HCT116 (cell line): ENCODE measurements at regions not wholly inside any gene's neighbourhood (a gene's known extent, or its start where the extent isn't known, plus 50 kb on each side); places are given as distances from the start of the nearest gene placed in this dataset.

ENCODE experiments used
- ATAC-seq: fragments of 200-7000 bp; cut with Tn5 transposase; 2 replicates; pipeline ENCODE4 v1.9.1; 2020; ENCODE audit warnings: mild to moderate bottlenecking, moderate library complexity
- BruUV-seq: library from RNA; stranded (reverse); fragments of 400-500 nt; replicated peaks from 2 replicates; lab custom pipeline; 2021; lab: Mats Ljungman, UMichigan
- CTCF ChIA-PET: fragments of 300-600 bp; sonication (Branson Sonifier 250); formaldehyde crosslinking; loops from one replicate; lab custom pipeline; 2021; ENCODE audit warnings: antibody characterized with exemption; lab: Charles Lee
- POLR2A ChIA-PET: fragments of 300-600, 350-600 bp; sonication (Branson Sonifier 250); formaldehyde crosslinking; loops from one replicate; lab custom pipeline; 2021; ENCODE audit warnings: antibody characterized with exemption; lab: Charles Lee
- RAD21 ChIA-PET, 2 experiments: fragments of 300-600 bp; sonication (Branson Sonifier 250); formaldehyde crosslinking; loops; one replicate each; lab custom pipeline; 2023; ENCODE audit warnings: low total read pairs in 2 of 2; ENCODE audit not compliant: uncharacterized antibody in 2 of 2, unreplicated experiment in 2 of 2, low non-redundant PET in 1 of 2; lab: Charles Lee
- DNase-seq: peaks from one replicate; pipeline ENCODE4 v3.0.0-alpha.2; 2010; ENCODE audit warnings: low read depth, low spot score
- H2AFZ ChIP-seq: fragments of 200-600 bp; shearing (Covaris generic), sonication (generic); 2 replicates; pipeline ENCODE4 v1.6.1; 2017; ENCODE audit warnings: low read depth, mixed run types, mixed read lengths, antibody characterized with exemption, low read length; ENCODE audit not compliant: poor library complexity, severe bottlenecking
- H3K27ac ChIP-seq: 2 replicates; pipeline ENCODE4 v1.5.1; 2012; ENCODE audit warnings: low read depth, low read length
- H3K27me3 ChIP-seq: fragments of 200-600 bp; sonication (generic); 2 replicates; pipeline ENCODE4 v1.6.1; 2016; ENCODE audit warnings: mixed run types, low read length, mixed read lengths; ENCODE audit not compliant: insufficient read depth
- H3K36me3 ChIP-seq, 2 experiments: fragments of 200-500 bp in 1 of 2; fragments of 200-600 bp in 1 of 2; sonication (Bioruptor generic) in 1 of 2; sonication (generic) in 1 of 2; 2 replicates each; pipeline versions ENCODE4 v1.5.1 to v1.6.1; 2014 to 2016; ENCODE audit warnings: low read length in 2 of 2, inconsistent platforms in 1 of 2, mixed read lengths in 1 of 2, mixed run types in 1 of 2; ENCODE audit not compliant: insufficient read depth in 2 of 2, control insufficient read depth in 1 of 2
- H3K4me1 ChIP-seq, 2 experiments: fragments of 200-600 bp in 1 of 2; sonication (generic) in 1 of 2; 2 replicates each; pipeline versions ENCODE4 v1.5.1 to v1.6.1; 2012 to 2017; ENCODE audit warnings: low read length in 2 of 2, inconsistent platforms in 1 of 2, mild to moderate bottlenecking in 1 of 2, mixed read lengths in 1 of 2, mixed run types in 1 of 2, moderate library complexity in 1 of 2; ENCODE audit not compliant: insufficient read depth in 2 of 2, control insufficient read depth in 1 of 2
- H3K4me2 ChIP-seq: fragments of 200-600 bp; sonication (generic); 2 replicates; pipeline ENCODE4 v1.6.1; 2017; ENCODE audit warnings: mixed run types, low read length, mixed read lengths
- H3K4me3 ChIP-seq, 2 experiments: fragments of 200-600 bp in 1 of 2; sonication (generic) in 1 of 2; replicated peaks in 1 of 2; 2 replicates each; pipeline ENCODE4 v1.5.1; 2011 to 2016; ENCODE audit warnings: low read length in 2 of 2, control low read depth in 1 of 2, low read depth in 1 of 2, mild to moderate bottlenecking in 1 of 2, mixed read lengths in 1 of 2, mixed run types in 1 of 2
- H3K79me2 ChIP-seq: fragments of 200-600 bp; sonication (generic); 2 replicates; pipeline ENCODE4 v1.6.1; 2017; ENCODE audit warnings: mild to moderate bottlenecking, mixed run types, low read length, moderate library complexity, mixed read lengths; ENCODE audit not compliant: insufficient read depth
- H3K9ac ChIP-seq: fragments of 200-600 bp; sonication (generic); 2 replicates; pipeline ENCODE4 v1.6.1; 2016; ENCODE audit warnings: low read length, mixed read lengths
- H3K9me2 ChIP-seq: fragments of 200-600 bp; sonication (generic), shearing (Covaris generic); 2 replicates; pipeline ENCODE4 v1.6.1; 2017; ENCODE audit warnings: mixed run types, mild to moderate bottlenecking, moderate library complexity; ENCODE audit not compliant: insufficient read depth
- H3K9me3 ChIP-seq, 2 experiments: fragments of 200-500 bp in 1 of 2; fragments of 200-600 bp in 1 of 2; sonication (Bioruptor generic) in 1 of 2; sonication (generic) in 1 of 2; 2 replicates each; pipeline ENCODE4 v1.6.1; 2014 to 2017; ENCODE audit warnings: low read length in 2 of 2, mixed read lengths in 2 of 2, inconsistent platforms in 1 of 2, low read depth in 1 of 2, mild to moderate bottlenecking in 1 of 2, mixed run types in 1 of 2, moderate library complexity in 1 of 2; ENCODE audit not compliant: control insufficient read depth in 1 of 2, insufficient read depth in 1 of 2
- H4K20me1 ChIP-seq: fragments of 200-600 bp; sonication (generic), shearing (Covaris generic); 2 replicates; pipeline ENCODE4 v1.6.1; 2017; ENCODE audit warnings: mixed run types, mild to moderate bottlenecking, moderate library complexity; ENCODE audit not compliant: insufficient read depth
- CEBPB ChIP-seq: IDR thresholded peaks from 2 replicates; pipeline ENCODE4 v1.6.1; 2012; ENCODE audit warnings: low read depth
- EZH2phosphoT487 ChIP-seq: fragments of 200-600 bp; IDR thresholded peaks from 2 replicates; pipeline ENCODE4 v1.6.1; 2018; ENCODE audit warnings: antibody characterized with exemption, borderline replicate concordance
- FOSL1 ChIP-seq: IDR thresholded peaks from 2 replicates; pipeline ENCODE4 v1.6.1; 2012; ENCODE audit warnings: low read depth
- POLR2A ChIP-seq: IDR thresholded peaks from 2 replicates; pipeline ENCODE4 v1.7.0; 2011; ENCODE audit warnings: borderline replicate concordance; ENCODE audit not compliant: insufficient read depth, insufficient read length; ENCODE audit errors: extremely low read depth
- POLR2AphosphoS5 ChIP-seq: IDR thresholded peaks from 2 replicates; pipeline ENCODE4 v1.6.1; 2011; ENCODE audit warnings: mild to moderate bottlenecking, low read depth, low read length, moderate library complexity
- REST ChIP-seq: IDR thresholded peaks from 2 replicates; pipeline ENCODE4 v1.6.1; 2012; ENCODE audit warnings: low read depth
- SP1 ChIP-seq: IDR thresholded peaks from 2 replicates; pipeline ENCODE4 v1.6.1; 2012; ENCODE audit warnings: low read depth
- SRF ChIP-seq: IDR thresholded peaks from 2 replicates; pipeline ENCODE4 v1.6.1; 2012; ENCODE audit warnings: low read depth
- TCF7L2 ChIP-seq: IDR thresholded peaks from 2 replicates; pipeline ENCODE4 v1.7.0; 2011; ENCODE audit warnings: borderline replicate concordance, inconsistent platforms; ENCODE audit not compliant: insufficient read depth, insufficient read length; ENCODE audit errors: extremely low read depth
- ZFX ChIP-seq: fragments of 450-650 bp; IDR thresholded peaks from 2 replicates; pipeline ENCODE4 v1.6.1; 2017
- ZNF274 ChIP-seq: fragments of 200-500 bp; sonication (Bioruptor generic); IDR thresholded peaks from 2 replicates; pipeline ENCODE4 v1.6.1; 2014; ENCODE audit warnings: mild to moderate bottlenecking, low read depth, low read length, inconsistent platforms
- intact Hi-C: fragments of 100-400 bp; cut with micrococcal nuclease; formaldehyde crosslinking; loops from 2 replicates; pipeline ENCODE4 v1.10.0; 2022

GRCh38 chr4:133323670-133324069 is 174.6 kb downstream of the PCDH10 start:
- no peak for ATAC-seq

More at GRCh38 chr4:133323670-133324069, 174.6 kb downstream of the PCDH10 start:
- ChIA-PET RAD21 (no interaction called here), POLR2A (no interaction called here), CTCF (no interaction called here)
- Histone ChIP-seq H2AFZ (no peak overlapping the region), H3K36me3 (no peaks in the 10 kb centered on the region), H3K9me2 (no peaks in the 10 kb centered on the region), H3K4me3 (no peak overlapping the region), H3K9me3 (no peaks in the 10 kb centered on the region), H3K4me1 (no peaks in the 10 kb centered on the region), H3K27me3 (no peaks in the 10 kb centered on the region), H3K9ac (no peak overlapping the region), H3K4me2 (no peak overlapping the region), H3K79me2 (no peaks in the 10 kb centered on the region), H3K27ac (no peak overlapping the region), H4K20me1 (no peaks in the 10 kb centered on the region)
- TF ChIP-seq POLR2AphosphoS5, result no peak
- TF ChIP-seq POLR2A, result no peak
- no peak for TF ChIP-seq ZFX
- TF ChIP-seq FOSL1, result no peak
- TF ChIP-seq SRF, result no peak
- no peak for TF ChIP-seq REST
- no peak for TF ChIP-seq ZNF274
- TF ChIP-seq CEBPB, result no peak
- TF ChIP-seq SP1, result no peak
- TF ChIP-seq TCF7L2, result no peak
- no peak for TF ChIP-seq EZH2phosphoT487
- intact Hi-C loops, result loop anchor here (5.0 kb wide), 1 partner anchor 159 kb away; no protein-coding TSS in a partner anchor
- no peak for DNase-seq
- no TSS peak for BruUV-seq
